ENCODE measurements at regions not wholly inside any gene's neighbourhood (a gene's known extent, or its start where the extent isn't known, plus 50 kb on each side); places are given as distances from the start of the nearest gene placed in this dataset.

DNA sequence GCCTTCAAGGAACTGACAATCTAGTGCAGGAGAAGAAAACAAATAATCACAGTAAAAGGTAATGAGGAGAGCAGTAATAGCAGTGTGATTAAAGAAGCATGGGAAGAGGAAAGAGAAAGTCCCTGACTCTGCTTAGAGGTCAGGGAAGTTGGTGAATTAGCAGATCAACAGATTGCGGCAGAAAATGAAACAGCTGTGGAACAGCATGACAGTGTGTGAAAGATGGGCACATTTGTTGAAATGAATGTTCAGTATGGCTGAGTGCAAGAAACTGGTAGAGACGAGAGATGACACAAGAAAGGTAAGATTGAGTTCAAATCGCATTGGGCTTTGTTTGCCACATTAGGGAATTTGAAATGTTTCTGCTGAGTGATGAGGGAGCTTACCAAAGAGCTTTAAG is 63.7 kb upstream of the RASSF8 start:
- TF ChIP-seq, protein P1, sequence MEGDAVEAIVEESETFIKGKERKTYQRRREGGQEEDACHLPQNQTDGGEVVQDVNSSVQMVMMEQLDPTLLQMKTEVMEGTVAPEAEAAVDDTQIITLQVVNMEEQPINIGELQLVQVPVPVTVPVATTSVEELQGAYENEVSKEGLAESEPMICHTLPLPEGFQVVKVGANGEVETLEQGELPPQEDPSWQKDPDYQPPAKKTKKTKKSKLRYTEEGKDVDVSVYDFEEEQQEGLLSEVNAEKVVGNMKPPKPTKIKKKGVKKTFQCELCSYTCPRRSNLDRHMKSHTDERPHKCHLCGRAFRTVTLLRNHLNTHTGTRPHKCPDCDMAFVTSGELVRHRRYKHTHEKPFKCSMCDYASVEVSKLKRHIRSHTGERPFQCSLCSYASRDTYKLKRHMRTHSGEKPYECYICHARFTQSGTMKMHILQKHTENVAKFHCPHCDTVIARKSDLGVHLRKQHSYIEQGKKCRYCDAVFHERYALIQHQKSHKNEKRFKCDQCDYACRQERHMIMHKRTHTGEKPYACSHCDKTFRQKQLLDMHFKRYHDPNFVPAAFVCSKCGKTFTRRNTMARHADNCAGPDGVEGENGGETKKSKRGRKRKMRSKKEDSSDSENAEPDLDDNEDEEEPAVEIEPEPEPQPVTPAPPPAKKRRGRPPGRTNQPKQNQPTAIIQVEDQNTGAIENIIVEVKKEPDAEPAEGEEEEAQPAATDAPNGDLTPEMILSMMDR (IDR thresholded peaks at IDR 0.05; ENCODE audit: insufficient read depth, low read depth, low read length) = no peak
- no peak for TF ChIP-seq EZH2 (IDR thresholded peaks at IDR 0.05; ENCODE audit: insufficient read depth, low read length)
